ENCODE measurements at regions not wholly inside any gene's neighbourhood (a gene's known extent, or its start where the extent isn't known, plus 50 kb on each side); places are given as distances from the start of the nearest gene placed in this dataset.

- no peak for DNase-seq (ENCODE audit: low read depth in 1 of 2, low spot score in 1 of 2)
Measured at GRCh38 chr2:6392966-6393365, 472.7 kb downstream of the CMPK2 start.

GRCh38 chr2:6393819-6394218, 471.9 kb downstream of the CMPK2 start:
- DNase-seq (ENCODE audit: low read depth in 1 of 2, low spot score in 1 of 2) = no peak

- DNase-seq (ENCODE audit: low read depth in 1 of 2, low spot score in 1 of 2) = no peak
Measured at GRCh38 chr2:6394276-6394675, 471.4 kb downstream of the CMPK2 start.

- DNase-seq (ENCODE audit: low read depth in 1 of 2, low spot score in 1 of 2) = no peak
Measured at GRCh38 chr2:6398421-6398820, 467.3 kb downstream of the CMPK2 start.

- DNase-seq (ENCODE audit: low read depth in 1 of 2, low spot score in 1 of 2) = no peak
Measured at GRCh38 chr2:6401301-6401700, 464.4 kb downstream of the CMPK2 start.

GRCh38 chr2:6408057-6408456, 457.6 kb downstream of the CMPK2 start:
- DNase-seq (ENCODE audit: low read depth in 1 of 2, low spot score in 1 of 2) = no peak

- DNase-seq (ENCODE audit: low read depth in 1 of 2, low spot score in 1 of 2) = no peak
Measured at GRCh38 chr2:6410313-6410712, 455.4 kb downstream of the CMPK2 start.

GRCh38 chr2:6412533-6413091, 453.1 kb downstream of the CMPK2 start:
- no peak for DNase-seq (ENCODE audit: low read depth in 1 of 2, low spot score in 1 of 2)

GRCh38 chr2:6417050-6417449, 448.7 kb downstream of the CMPK2 start:
- DNase-seq (ENCODE audit: low read depth in 1 of 2, low spot score in 1 of 2) = no peak

GRCh38 chr2:6418291-6418690, 447.4 kb downstream of the CMPK2 start:
- no peak for DNase-seq (ENCODE audit: low read depth in 1 of 2, low spot score in 1 of 2)

- DNase-seq (ENCODE audit: low read depth in 1 of 2, low spot score in 1 of 2) = no peak
Measured at GRCh38 chr2:6421138-6421730, 444.5 kb downstream of the CMPK2 start.

GRCh38 chr2:6421888-6422287, 443.8 kb downstream of the CMPK2 start:
- no peak for DNase-seq (ENCODE audit: low read depth in 1 of 2, low spot score in 1 of 2)

- DNase-seq (ENCODE audit: low read depth in 1 of 2, low spot score in 1 of 2) = no peak
Measured at GRCh38 chr2:6423157-6423556, 442.6 kb downstream of the CMPK2 start.

GRCh38 chr2:6423944-6424343, 441.8 kb downstream of the CMPK2 start:
- DNase-seq (ENCODE audit: low read depth in 1 of 2, low spot score in 1 of 2) = no peak

- no peak for DNase-seq (ENCODE audit: low read depth in 1 of 2, low spot score in 1 of 2)
Measured at GRCh38 chr2:6425032-6425431, 440.7 kb downstream of the CMPK2 start.

- no peak for DNase-seq (ENCODE audit: low read depth in 1 of 2, low spot score in 1 of 2)
Measured at GRCh38 chr2:6429210-6429986, 436.3 kb downstream of the CMPK2 start.

GRCh38 chr2:6434438-6434837, 431.3 kb downstream of the CMPK2 start:
- no peak for DNase-seq (ENCODE audit: low read depth in 1 of 2, low spot score in 1 of 2)

GRCh38 chr2:6441800-6442199, 423.9 kb downstream of the CMPK2 start:
- DNase-seq (ENCODE audit: low read depth in 1 of 2, low spot score in 1 of 2) = no peak

- DNase-seq (ENCODE audit: low read depth in 1 of 2, low spot score in 1 of 2) = no peak
Measured at GRCh38 chr2:6442252-6442985, 423.3 kb downstream of the CMPK2 start.

- no peak for DNase-seq (ENCODE audit: low read depth in 1 of 2, low spot score in 1 of 2)
Measured at GRCh38 chr2:6443061-6443823, 422.5 kb downstream of the CMPK2 start.

- no peak for DNase-seq (ENCODE audit: low read depth in 1 of 2, low spot score in 1 of 2)
Measured at GRCh38 chr2:6444514-6444913, 421.2 kb downstream of the CMPK2 start.
